Type B pancreatic cell (in vitro differentiated cells): ENCODE measurements at regions not wholly inside any gene's neighbourhood (a gene's known extent, or its start where the extent isn't known, plus 50 kb on each side); places are given as distances from the start of the nearest gene placed in this dataset.
A peak's percentile ranks its signal among the peaks of the same experiment; 100 is the strongest.

ENCODE experiments used
- DNase-seq: peaks from one replicate; pipeline ENCODE4 v3.0.0; 2021; ENCODE audit warnings: mixed read lengths; ENCODE audit not compliant: unreplicated experiment; ENCODE audit errors: extremely low spot score
- H3K27ac Mint-ChIP-seq: 2 replicates; pipeline ENCODE4 v1.8.0; 2021; ENCODE audit warnings: mild to moderate bottlenecking, mixed read lengths
- H3K27me3 Mint-ChIP-seq: 2 replicates; pipeline ENCODE4 v1.8.0; 2021; ENCODE audit warnings: mixed read lengths
- H3K36me3 Mint-ChIP-seq: 2 replicates; pipeline ENCODE4 v1.8.0; 2021; ENCODE audit warnings: mixed read lengths
- H3K4me1 Mint-ChIP-seq: one replicate; pipeline ENCODE4 v1.8.0; 2021; ENCODE audit warnings: mixed read lengths; ENCODE audit not compliant: unreplicated experiment
- H3K4me3 Mint-ChIP-seq: 2 replicates; pipeline ENCODE4 v1.8.0; 2021; ENCODE audit warnings: mild to moderate bottlenecking, mixed read lengths
- H3K9me3 Mint-ChIP-seq: 2 replicates; pipeline ENCODE4 v1.8.0; 2021; ENCODE audit warnings: mixed read lengths
- CTCF ChIP-seq: fragments of 200-600 bp; sonication (generic); conservative IDR thresholded peaks from 2 replicates; pipeline ENCODE4 v1.5.0; 2021; ENCODE audit warnings: antibody characterized with exemption, mild to moderate bottlenecking

GRCh38 chr1:82923931-82924330, 1075.0 kb downstream of the TTLL7 start:
- H3K27me3 Mint-ChIP-seq: no peaks in the 10 kb centered on the region
- H3K27ac Mint-ChIP-seq: no peak overlapping the region
- no peak for DNase-seq
- peaks cover 4% of the 10 kb centered on the region for H3K36me3 Mint-ChIP-seq
- no peak overlapping the region for H3K4me3 Mint-ChIP-seq
- no peak for TF ChIP-seq CTCF
- H3K9me3 Mint-ChIP-seq: peaks cover 6% of the 10 kb centered on the region
- peaks cover 38% of the 10 kb centered on the region for H3K4me1 Mint-ChIP-seq

- Mint-ChIP-seq H3K36me3 (peaks cover 4% of the 10 kb centered on the region), H3K4me3 (no peak overlapping the region), H3K4me1 (peaks cover 24% of the 10 kb centered on the region), H3K9me3 (peaks cover 6% of the 10 kb centered on the region), H3K27ac (no peak overlapping the region), H3K27me3 (no peaks in the 10 kb centered on the region)
- no peak for TF ChIP-seq CTCF
- DNase-seq: no peak
Measured at GRCh38 chr1:82921759-82922158, 1077.2 kb downstream of the TTLL7 start.

DNA sequence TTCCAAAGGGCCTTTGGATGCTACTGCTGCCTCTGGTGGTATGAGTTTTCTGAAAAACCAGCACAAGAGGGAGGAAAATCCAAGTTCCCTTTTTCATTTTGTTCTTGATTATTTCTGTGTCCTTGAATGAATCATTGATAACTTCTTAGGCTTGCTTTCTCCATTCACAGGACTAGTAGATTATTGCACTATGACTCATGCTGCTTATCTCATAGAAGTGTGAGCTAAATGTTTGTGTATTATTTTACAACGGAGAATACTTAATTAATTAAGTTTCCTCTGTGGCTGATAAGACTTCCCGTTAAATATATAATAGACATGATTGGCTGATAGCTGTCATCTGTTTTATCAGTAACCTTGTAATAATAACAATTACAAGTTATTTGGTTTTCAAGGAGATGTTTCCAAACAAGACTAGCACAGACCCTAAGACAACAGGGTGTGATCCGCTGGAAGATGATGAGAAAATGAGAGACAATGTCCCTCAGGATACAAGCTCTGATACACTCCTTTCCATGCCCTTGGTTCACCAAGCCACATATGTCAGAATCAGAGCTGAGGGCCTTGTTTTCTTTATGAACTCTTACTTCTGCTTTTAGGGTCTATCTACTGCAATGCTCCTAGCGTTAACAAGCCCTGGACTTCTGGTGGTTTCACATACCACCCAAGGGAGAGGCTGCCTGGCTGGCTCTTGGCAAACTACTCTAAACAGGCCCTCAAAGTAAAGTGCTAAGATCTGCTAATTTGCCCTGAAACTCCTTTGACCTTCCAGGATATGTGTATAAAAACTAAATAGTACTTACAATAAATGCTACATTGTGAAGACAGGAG, 1078.3 kb downstream of the TTLL7 start:
- peaks cover 4% of the 10 kb centered on the region for H3K36me3 Mint-ChIP-seq
- H3K4me1 Mint-ChIP-seq: peaks cover 24% of the 10 kb centered on the region
- peaks cover 6% of the 10 kb centered on the region for H3K9me3 Mint-ChIP-seq
- no peak overlapping the region for H3K4me3 Mint-ChIP-seq
- peak; percentile 20 for TF ChIP-seq CTCF
- no peak for DNase-seq
- no peak overlapping the region for H3K27ac Mint-ChIP-seq
- H3K27me3 Mint-ChIP-seq: no peaks in the 10 kb centered on the region

- H3K36me3 Mint-ChIP-seq: peaks cover 3% of the 10 kb centered on the region
- no peak overlapping the region for H3K27ac Mint-ChIP-seq
- no peak for DNase-seq
- no peak overlapping the region for H3K4me3 Mint-ChIP-seq
- no peak for TF ChIP-seq CTCF
- peaks cover 28% of the 10 kb centered on the region for H3K4me1 Mint-ChIP-seq
- H3K27me3 Mint-ChIP-seq: no peaks in the 10 kb centered on the region
- H3K9me3 Mint-ChIP-seq: peaks cover 3% of the 10 kb centered on the region
Measured at GRCh38 chr1:82919837-82920236, 1079.1 kb downstream of the TTLL7 start.

DNA sequence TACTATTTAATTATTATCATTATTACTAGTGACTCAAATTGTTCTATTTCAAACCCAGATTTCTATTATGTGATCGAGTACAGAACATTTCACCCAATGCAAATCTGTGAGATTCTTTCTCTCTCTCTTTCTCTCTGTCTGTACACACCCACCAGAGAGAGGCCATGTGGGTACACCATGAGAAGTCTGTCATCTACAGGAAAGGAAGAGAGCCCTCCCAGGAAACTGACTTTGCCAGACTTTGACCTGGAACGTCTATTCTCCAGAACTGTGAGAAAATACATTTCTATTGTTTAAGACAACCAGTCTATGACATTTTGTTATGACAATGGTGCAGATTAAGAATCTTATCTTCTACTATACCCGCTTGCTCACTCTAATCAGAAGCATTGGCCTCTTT, 1091.6 kb downstream of the TTLL7 start:
- DNase-seq: no peak
- Mint-ChIP-seq H3K27me3 (no peaks in the 10 kb centered on the region), H3K4me1 (no peaks in the 10 kb centered on the region), H3K4me3 (no peak overlapping the region), H3K36me3 (no peaks in the 10 kb centered on the region), H3K27ac (no peak overlapping the region), H3K9me3 (no peaks in the 10 kb centered on the region)
- no peak for TF ChIP-seq CTCF
